RWPE2 (cell line): ENCODE measurements at regions not wholly inside any gene's neighbourhood (a gene's known extent, or its start where the extent isn't known, plus 50 kb on each side); places are given as distances from the start of the nearest gene placed in this dataset.

ENCODE experiments used
- ATAC-seq: fragments of 200-7000 bp; cut with Tn5 transposase; 3 replicates; pipeline ENCODE4 v1.9.1; 2021; ENCODE audit warnings: low read depth
- DNase-seq: peaks from one replicate; pipeline ENCODE4 v3.0.0-alpha.2; 2020; ENCODE audit warnings: low spot score
- H3K27ac ChIP-seq: fragments of 450-650 bp; 2 replicates; pipeline ENCODE4 v1.5.1; 2017; ENCODE audit warnings: mild to moderate bottlenecking; ENCODE audit not compliant: poor library complexity, severe bottlenecking
- H3K27me3 ChIP-seq: fragments of 250-450 bp; sonication (Bioruptor Pico); 2 replicates; pipeline ENCODE4 v1.5.1; 2021; ENCODE audit warnings: mild to moderate bottlenecking, moderate library complexity; ENCODE audit not compliant: insufficient read depth, poor library complexity, severe bottlenecking
- H3K36me3 ChIP-seq: fragments of 250-450 bp; sonication (Bioruptor Pico); 2 replicates; pipeline ENCODE4 v1.5.1; 2020; ENCODE audit warnings: low read depth, mild to moderate bottlenecking, moderate library complexity
- H3K4me1 ChIP-seq: fragments of 250-450 bp; sonication (Bioruptor Pico); 2 replicates; pipeline ENCODE4 v1.5.1; 2021; ENCODE audit warnings: mild to moderate bottlenecking, moderate library complexity; ENCODE audit not compliant: insufficient read depth, poor library complexity, severe bottlenecking
- H3K4me3 ChIP-seq: fragments of 250-450 bp; sonication (Bioruptor Pico); 2 replicates; pipeline ENCODE4 v1.5.1; 2021; ENCODE audit warnings: mild to moderate bottlenecking, moderate library complexity; ENCODE audit not compliant: severe bottlenecking
- H3K9me3 ChIP-seq: fragments of 250-450 bp; sonication (Bioruptor Pico); 2 replicates; pipeline ENCODE4 v1.5.1; 2021; ENCODE audit warnings: mild to moderate bottlenecking, moderate library complexity; ENCODE audit not compliant: severe bottlenecking
- TF ChIP-seq, protein P1 (sequence below): fragments of 450-650 bp; IDR thresholded peaks from one replicate; pipeline ENCODE4 v1.5.1; 2017; ENCODE audit warnings: mild to moderate bottlenecking, moderate library complexity; ENCODE audit not compliant: poor library complexity, severe bottlenecking

DNA sequence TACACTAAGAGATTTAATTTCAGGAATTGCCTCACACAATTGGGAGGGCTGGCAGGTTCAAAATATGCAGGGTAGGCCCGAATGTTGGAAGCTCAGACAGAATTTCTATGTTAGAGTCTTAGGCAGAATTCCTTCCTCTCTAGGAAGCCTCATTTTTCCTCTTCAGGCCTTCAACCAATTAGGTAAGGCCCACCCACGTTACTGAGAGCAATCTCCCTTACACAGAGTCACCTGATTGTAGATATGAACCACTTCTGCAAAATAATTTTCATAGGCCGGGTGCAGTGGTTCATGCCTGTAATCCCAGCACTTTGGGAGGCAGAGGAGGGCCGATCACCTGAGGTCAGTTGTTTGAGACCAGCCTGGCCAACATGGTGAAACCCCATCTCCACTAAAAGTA, 50.2 kb upstream of the HIVEP1 start:
- no peaks in the 10 kb centered on the region for H3K27me3 ChIP-seq
- DNase-seq (no peak), ATAC-seq (no peak)
- TF ChIP-seq, protein P1, sequence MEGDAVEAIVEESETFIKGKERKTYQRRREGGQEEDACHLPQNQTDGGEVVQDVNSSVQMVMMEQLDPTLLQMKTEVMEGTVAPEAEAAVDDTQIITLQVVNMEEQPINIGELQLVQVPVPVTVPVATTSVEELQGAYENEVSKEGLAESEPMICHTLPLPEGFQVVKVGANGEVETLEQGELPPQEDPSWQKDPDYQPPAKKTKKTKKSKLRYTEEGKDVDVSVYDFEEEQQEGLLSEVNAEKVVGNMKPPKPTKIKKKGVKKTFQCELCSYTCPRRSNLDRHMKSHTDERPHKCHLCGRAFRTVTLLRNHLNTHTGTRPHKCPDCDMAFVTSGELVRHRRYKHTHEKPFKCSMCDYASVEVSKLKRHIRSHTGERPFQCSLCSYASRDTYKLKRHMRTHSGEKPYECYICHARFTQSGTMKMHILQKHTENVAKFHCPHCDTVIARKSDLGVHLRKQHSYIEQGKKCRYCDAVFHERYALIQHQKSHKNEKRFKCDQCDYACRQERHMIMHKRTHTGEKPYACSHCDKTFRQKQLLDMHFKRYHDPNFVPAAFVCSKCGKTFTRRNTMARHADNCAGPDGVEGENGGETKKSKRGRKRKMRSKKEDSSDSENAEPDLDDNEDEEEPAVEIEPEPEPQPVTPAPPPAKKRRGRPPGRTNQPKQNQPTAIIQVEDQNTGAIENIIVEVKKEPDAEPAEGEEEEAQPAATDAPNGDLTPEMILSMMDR: no peak
- H3K4me3 ChIP-seq: no peak overlapping the region
- no peak overlapping the region for H3K27ac ChIP-seq
- H3K36me3 ChIP-seq: no peaks in the 10 kb centered on the region
- H3K4me1 ChIP-seq: no peaks in the 10 kb centered on the region
- H3K9me3 ChIP-seq: no peaks in the 10 kb centered on the region

DNA sequence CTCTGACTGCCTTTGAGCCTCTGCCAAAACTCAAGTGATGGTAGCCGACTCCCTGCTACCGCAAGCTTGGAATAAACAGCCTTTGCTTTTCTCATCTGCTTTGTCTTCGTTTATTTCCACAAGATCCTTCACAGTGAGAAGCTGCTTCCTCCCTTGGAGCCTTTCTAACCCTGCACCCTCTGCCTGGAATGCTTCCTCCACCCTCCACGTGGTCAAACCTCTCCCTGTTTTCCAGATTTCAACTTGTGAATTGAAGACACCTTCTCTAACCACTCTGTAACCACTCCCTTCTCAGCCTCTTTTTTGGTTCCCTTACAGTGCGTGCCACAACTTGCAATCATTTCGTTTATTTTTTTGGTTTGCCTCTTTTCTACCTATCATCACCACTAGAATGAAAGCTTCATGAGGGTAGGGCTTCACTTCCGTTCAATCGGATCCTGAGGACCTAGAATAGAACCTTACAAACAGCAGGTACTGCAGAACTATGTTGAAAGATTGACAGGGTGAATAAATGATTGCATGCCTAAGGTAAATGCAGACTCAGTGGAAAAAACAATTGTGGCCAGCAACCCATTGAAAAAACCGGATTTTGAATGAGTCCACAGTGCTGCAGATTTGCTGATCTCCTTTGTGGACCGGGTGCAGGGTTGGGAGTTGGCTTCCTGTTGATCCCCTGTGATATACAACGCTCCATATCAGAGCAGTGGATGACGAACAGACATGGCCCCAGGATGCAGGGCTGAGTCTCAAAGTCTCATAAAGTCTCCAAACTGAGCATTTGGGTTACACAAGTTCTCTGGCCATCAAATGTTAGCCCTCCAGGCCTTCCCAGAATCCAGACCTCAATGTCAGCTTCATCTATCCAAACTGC, 51.0 kb upstream of the HIVEP1 start:
- H3K4me3 ChIP-seq: no peak overlapping the region
- H3K27ac ChIP-seq: no peak overlapping the region
- H3K4me1 ChIP-seq: no peaks in the 10 kb centered on the region
- H3K36me3 ChIP-seq: no peaks in the 10 kb centered on the region
- H3K27me3 ChIP-seq: no peaks in the 10 kb centered on the region
- TF ChIP-seq, protein P1: no peak
- H3K9me3 ChIP-seq: no peaks in the 10 kb centered on the region
- DNase-seq (no peak), ATAC-seq (no peak)

DNA sequence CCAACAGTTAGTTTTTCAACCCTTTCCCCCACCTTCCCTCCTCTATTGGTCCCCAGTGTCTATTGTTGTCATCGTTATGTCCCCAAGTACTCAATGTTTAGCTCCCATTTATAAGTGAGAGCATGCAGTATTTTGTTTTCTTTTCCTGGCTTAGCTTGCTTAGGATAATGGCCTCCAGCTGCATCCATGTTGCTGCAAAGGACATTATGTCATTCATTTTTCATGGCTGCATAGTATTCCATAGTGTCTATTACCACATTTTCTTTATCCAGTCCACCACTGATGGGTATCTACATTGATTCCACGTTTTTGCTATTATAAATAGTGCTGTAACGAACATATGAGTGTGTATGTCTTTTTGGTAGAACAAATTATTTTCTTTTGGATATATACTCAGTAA, 55.3 kb upstream of the HIVEP1 start:
- no peaks in the 10 kb centered on the region for H3K27me3 ChIP-seq
- H3K27ac ChIP-seq: no peak overlapping the region

DNA sequence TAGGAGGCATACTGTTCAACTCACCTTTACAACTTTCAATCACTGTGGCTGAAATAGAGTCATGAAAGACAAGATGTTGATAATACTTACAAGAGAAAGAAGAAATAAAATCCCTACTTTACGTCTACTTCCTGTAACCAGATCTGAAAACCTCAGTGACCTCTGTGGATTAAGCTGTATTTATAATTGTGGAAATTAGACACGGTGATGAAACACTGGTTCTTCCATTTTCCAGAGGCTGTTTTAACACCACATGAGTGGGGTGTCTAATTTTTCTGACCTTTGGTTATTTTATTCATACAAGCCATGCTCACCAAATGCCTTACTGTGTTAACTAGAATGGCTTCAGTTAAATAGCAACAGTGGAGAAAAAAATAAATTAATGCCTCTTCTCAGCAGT, 58.5 kb upstream of the HIVEP1 start:
- Histone ChIP-seq H3K27ac (no peak overlapping the region), H3K27me3 (no peaks in the 10 kb centered on the region), H3K36me3 (no peaks in the 10 kb centered on the region), H3K4me3 (no peak overlapping the region), H3K4me1 (no peaks in the 10 kb centered on the region), H3K9me3 (no peaks in the 10 kb centered on the region)
- no peak for ATAC-seq
- TF ChIP-seq, protein P1: no peak
- DNase-seq: no peak

More for the DNA sequence above, 55.3 kb upstream of the HIVEP1 start:
- TF ChIP-seq, protein P1: no peak
- H3K4me1 ChIP-seq: no peaks in the 10 kb centered on the region
- DNase-seq: no peak
- no peak overlapping the region for H3K4me3 ChIP-seq
- H3K36me3 ChIP-seq: no peaks in the 10 kb centered on the region
- ATAC-seq: no peak
- no peaks in the 10 kb centered on the region for H3K9me3 ChIP-seq

DNA sequence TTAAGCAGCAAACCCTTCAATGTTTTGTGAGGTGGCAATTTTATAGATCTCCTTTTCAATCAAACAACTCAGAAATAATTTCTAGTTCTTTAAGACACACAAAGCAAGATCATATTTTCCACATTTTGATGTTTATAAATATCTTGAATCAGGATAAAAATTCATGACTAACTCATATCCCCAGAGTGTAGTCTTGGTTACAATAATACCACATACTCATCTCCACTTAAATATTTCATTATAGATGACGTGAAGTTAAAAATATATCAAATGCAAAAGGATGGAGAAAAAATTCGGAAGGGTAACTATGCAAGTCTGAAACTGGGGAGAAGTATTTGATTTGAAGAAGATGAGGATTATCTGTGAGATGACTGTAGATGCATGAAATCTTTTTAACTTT, 59.8 kb upstream of the HIVEP1 start:
- H3K4me3 ChIP-seq: no peak overlapping the region
- H3K4me1 ChIP-seq: no peaks in the 10 kb centered on the region
- H3K27me3 ChIP-seq: no peaks in the 10 kb centered on the region
- no peaks in the 10 kb centered on the region for H3K9me3 ChIP-seq
- ATAC-seq: no peak
- TF ChIP-seq, protein P1: no peak
- H3K36me3 ChIP-seq: no peaks in the 10 kb centered on the region
- H3K27ac ChIP-seq: no peak overlapping the region
- no peak for DNase-seq
